ENCODE measurements at regions not wholly inside any gene's neighbourhood (a gene's known extent, or its start where the extent isn't known, plus 50 kb on each side); places are given as distances from the start of the nearest gene placed in this dataset.

DNA sequence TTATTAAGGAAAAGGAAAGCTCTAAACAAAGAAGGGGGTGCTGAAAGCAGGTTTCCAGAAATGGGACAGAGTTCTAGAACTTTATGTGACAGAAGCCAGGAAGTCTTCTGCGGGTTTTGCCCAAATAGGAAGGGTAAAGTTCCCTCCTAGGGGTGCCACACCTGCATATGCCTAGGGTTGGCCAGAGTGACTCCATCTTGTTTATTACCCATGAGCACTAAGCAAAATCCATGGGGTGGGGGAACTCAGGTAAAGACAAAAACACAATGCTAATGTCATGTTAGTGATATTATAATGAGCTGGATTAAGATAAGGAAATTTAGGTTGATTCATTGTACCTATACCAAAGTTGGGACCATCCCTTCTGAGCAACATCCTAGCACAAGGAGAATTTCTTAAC is 1132.7 kb downstream of the KCNT2 start:
- TF ChIP-seq REST (IDR thresholded peaks at IDR 0.05; ENCODE audit: insufficient read depth in 1 of 2, low read depth in 2 of 2, low read length in 2 of 2) (no peak), TAF1 (IDR thresholded peaks at IDR 0.05; ENCODE audit: borderline replicate concordance, insufficient read depth, low read length) (no peak)
